ENCODE measurements at regions not wholly inside any gene's neighbourhood (a gene's known extent, or its start where the extent isn't known, plus 50 kb on each side); places are given as distances from the start of the nearest gene placed in this dataset.

- no peak for TF ChIP-seq MAX (IDR thresholded peaks at IDR 0.05)
- no peak for TF ChIP-seq YY1 (IDR thresholded peaks at IDR 0.05; ENCODE audit: extremely low read depth, insufficient replicate concordance, low read depth, low read length)
- TF ChIP-seq CTCF (IDR thresholded peaks at IDR 0.05 in 2 of 3, conservative IDR thresholded peaks at IDR 0.05 in 1 of 3; ENCODE audit: borderline replicate concordance in 1 of 3, insufficient read depth in 1 of 3, low read depth in 2 of 3, low read length in 2 of 3): no peak
Measured at GRCh38 chr15:53359038-53359437, 400.4 kb downstream of the WDR72 start.
